Central memory CD8-positive, alpha-beta T cell (primary cell): ENCODE measurements at regions not wholly inside any gene's neighbourhood (a gene's known extent, or its start where the extent isn't known, plus 50 kb on each side); places are given as distances from the start of the nearest gene placed in this dataset.
"Not testable (repeated sequence)": the region's sequence is repeated elsewhere in the genome, so short reads cannot be mapped to it uniquely, and the experiment has no call there.

Experiments used
- ATAC-seq: fragments of 150-1000 bp; cut with Tn5 transposase; replicated peaks from 2 replicates; pipeline ENCODE4 v1.10.0; 2022; ENCODE audit warnings: mild to moderate bottlenecking, moderate FRiP score, moderate number of reproducible peaks; ENCODE audit not compliant: poor library complexity, severe bottlenecking; ENCODE audit errors: extremely low read depth
- DNase-seq, 2 donors: peaks; one replicate each; pipeline ENCODE4 v3.0.0; 2021; ENCODE audit warnings: low spot score in 2 of 2
- H3K27ac Mint-ChIP-seq: one replicate; pipeline ENCODE4 v1.8.0; 2022; ENCODE audit warnings: low read depth, mild to moderate bottlenecking, moderate library complexity, mixed read lengths
- H3K27me3 Mint-ChIP-seq: one replicate; pipeline ENCODE4 v1.8.0; 2022; ENCODE audit warnings: mixed read lengths
- H3K36me3 Mint-ChIP-seq: one replicate; pipeline ENCODE4 v1.8.0; 2022; ENCODE audit warnings: mild to moderate bottlenecking, moderate library complexity, mixed read lengths; ENCODE audit not compliant: insufficient read depth
- H3K4me1 Mint-ChIP-seq: one replicate; pipeline ENCODE4 v1.8.0; 2022; ENCODE audit warnings: mixed read lengths
- H3K4me3 Mint-ChIP-seq: one replicate; pipeline ENCODE4 v1.8.0; 2022; ENCODE audit warnings: mild to moderate bottlenecking, moderate library complexity, mixed read lengths
- H3K9me3 Mint-ChIP-seq: one replicate; pipeline ENCODE4 v1.8.0; 2022; ENCODE audit warnings: mixed read lengths

- Mint-ChIP-seq H3K27ac (no peak overlapping the region), H3K9me3 (peaks cover 5% of the 10 kb centered on the region), H3K4me1 (no peaks in the 10 kb centered on the region), H3K4me3 (no peak overlapping the region), H3K36me3 (no peaks in the 10 kb centered on the region), H3K27me3 (peaks cover 14% of the 10 kb centered on the region)
- ATAC-seq = no peak
- DNase-seq = no peak
Observed at GRCh38 chr1:60727552-60727951, 354.8 kb upstream of the NFIA start.

GRCh38 chr1:60716472-60716871 is 365.9 kb upstream of the NFIA start:
- H3K9me3 Mint-ChIP-seq = no peaks in the 10 kb centered on the region
- no peaks in the 10 kb centered on the region for H3K4me1 Mint-ChIP-seq
- no peaks in the 10 kb centered on the region for H3K36me3 Mint-ChIP-seq
- DNase-seq (no peak), ATAC-seq (no peak)
- no peak overlapping the region for H3K4me3 Mint-ChIP-seq
- no peak overlapping the region for H3K27ac Mint-ChIP-seq
- no peaks in the 10 kb centered on the region for H3K27me3 Mint-ChIP-seq

GRCh38 chr1:60715970-60716369 is 366.4 kb upstream of the NFIA start:
- H3K27me3 Mint-ChIP-seq = no peaks in the 10 kb centered on the region
- no peaks in the 10 kb centered on the region for H3K36me3 Mint-ChIP-seq
- no peak for DNase-seq
- no peak overlapping the region for H3K4me3 Mint-ChIP-seq
- no peaks in the 10 kb centered on the region for H3K9me3 Mint-ChIP-seq
- H3K4me1 Mint-ChIP-seq = no peaks in the 10 kb centered on the region
- ATAC-seq = no peak
- H3K27ac Mint-ChIP-seq = no peak overlapping the region

- Mint-ChIP-seq H3K9me3 (peaks cover 13% of the 10 kb centered on the region), H3K4me1 (no peaks in the 10 kb centered on the region), H3K27me3 (peaks cover 24% of the 10 kb centered on the region), H3K27ac (no peak overlapping the region), H3K36me3 (no peaks in the 10 kb centered on the region), H3K4me3 (no peak overlapping the region)
- no peak for DNase-seq
- ATAC-seq = no peak
Observed at GRCh38 chr1:60709426-60709825, 372.9 kb upstream of the NFIA start.

GRCh38 chr1:60705026-60705425 is 377.3 kb upstream of the NFIA start:
- Mint-ChIP-seq H3K4me1 (no peaks in the 10 kb centered on the region), H3K27ac (no peak overlapping the region), H3K36me3 (no peaks in the 10 kb centered on the region), H3K4me3 (no peak overlapping the region), H3K9me3 (peaks cover 13% of the 10 kb centered on the region), H3K27me3 (peaks cover 25% of the 10 kb centered on the region)
- DNase-seq (no peak), ATAC-seq (no peak)

GRCh38 chr1:60703155-60703554 is 379.2 kb upstream of the NFIA start:
- Mint-ChIP-seq H3K4me1 (no peaks in the 10 kb centered on the region), H3K9me3 (peaks cover 7% of the 10 kb centered on the region), H3K27me3 (peaks cover 20% of the 10 kb centered on the region), H3K36me3 (no peaks in the 10 kb centered on the region), H3K4me3 (no peak overlapping the region), H3K27ac (no peak overlapping the region)
- DNase-seq (no peak), ATAC-seq (no peak)

- Mint-ChIP-seq H3K27ac (no peak overlapping the region), H3K27me3 (peaks cover 11% of the 10 kb centered on the region), H3K9me3 (peaks cover 6% of the 10 kb centered on the region), H3K4me3 (no peak overlapping the region), H3K4me1 (no peaks in the 10 kb centered on the region), H3K36me3 (no peaks in the 10 kb centered on the region)
- no peak for ATAC-seq
- DNase-seq = no peak
Observed at GRCh38 chr1:60699325-60699724, 383.0 kb upstream of the NFIA start.

GRCh38 chr1:60697204-60697994 is 385.0 kb upstream of the NFIA start:
- Mint-ChIP-seq H3K4me3 (no peak overlapping the region), H3K36me3 (no peaks in the 10 kb centered on the region), H3K4me1 (no peaks in the 10 kb centered on the region), H3K9me3 (peaks cover 6% of the 10 kb centered on the region), H3K27me3 (peaks cover 10% of the 10 kb centered on the region), H3K27ac (no peak overlapping the region)
- ATAC-seq (no peak), DNase-seq (no peak)

GRCh38 chr1:60696512-60696911 is 385.8 kb upstream of the NFIA start:
- Mint-ChIP-seq H3K36me3 (no peaks in the 10 kb centered on the region), H3K27me3 (peaks cover 10% of the 10 kb centered on the region), H3K9me3 (peaks cover 6% of the 10 kb centered on the region), H3K27ac (no peak overlapping the region), H3K4me1 (no peaks in the 10 kb centered on the region), H3K4me3 (no peak overlapping the region)
- no peak for DNase-seq
- ATAC-seq = no peak

GRCh38 chr1:60695716-60696171 is 386.6 kb upstream of the NFIA start:
- Mint-ChIP-seq H3K27ac (no peak overlapping the region), H3K4me3 (no peak overlapping the region), H3K36me3 (no peaks in the 10 kb centered on the region), H3K4me1 (no peaks in the 10 kb centered on the region), H3K9me3 (peaks cover 6% of the 10 kb centered on the region), H3K27me3 (peaks cover 10% of the 10 kb centered on the region)
- no peak for DNase-seq
- no peak for ATAC-seq

- Mint-ChIP-seq H3K36me3 (no peaks in the 10 kb centered on the region), H3K27ac (no peak overlapping the region)
Observed at GRCh38 chr1:60694980-60695379, 387.4 kb upstream of the NFIA start.

GRCh38 chr1:60692031-60692430 is 390.3 kb upstream of the NFIA start:
- DNase-seq (no peak), ATAC-seq (no peak)
- no peaks in the 10 kb centered on the region for H3K4me1 Mint-ChIP-seq
- H3K9me3 Mint-ChIP-seq = peaks cover 10% of the 10 kb centered on the region
- peaks cover 19% of the 10 kb centered on the region for H3K27me3 Mint-ChIP-seq
- H3K27ac Mint-ChIP-seq = no peak overlapping the region
- no peak overlapping the region for H3K4me3 Mint-ChIP-seq
- no peaks in the 10 kb centered on the region for H3K36me3 Mint-ChIP-seq

More at GRCh38 chr1:60694980-60695379, 387.4 kb upstream of the NFIA start:
- ATAC-seq (no peak), DNase-seq (no peak)
- Mint-ChIP-seq H3K4me1 (no peaks in the 10 kb centered on the region), H3K9me3 (peaks cover 10% of the 10 kb centered on the region), H3K4me3 (no peak overlapping the region), H3K27me3 (peaks cover 10% of the 10 kb centered on the region)

- not testable (repeated sequence) for H3K4me1 Mint-ChIP-seq, ATAC-seq, H3K4me3 Mint-ChIP-seq, DNase-seq, H3K9me3 Mint-ChIP-seq, H3K36me3 Mint-ChIP-seq, H3K27me3 Mint-ChIP-seq, H3K27ac Mint-ChIP-seq
Observed at GRCh38 chr1:60688221-60688620, 394.1 kb upstream of the NFIA start.
